Activated T-cell treated with anti-CD3 and anti-CD28 coated beads, Interleukin-2, amount 50 U/mL, for 72 hours (primary cell): ENCODE measurements at regions not wholly inside any gene's neighbourhood (a gene's known extent, or its start where the extent isn't known, plus 50 kb on each side); places are given as distances from the start of the nearest gene placed in this dataset.

Source experiments
- ATAC-seq, 2 donors: fragments of 150-1000 bp; cut with Tn5 transposase; replicated peaks in 1 of 2; 2 replicates each; pipeline ENCODE4 v1.10.0; 2021; ENCODE audit warnings: moderate library complexity in 2 of 2, mild to moderate bottlenecking in 1 of 2
- DNase-seq, 2 donors: peaks; one replicate each; pipeline ENCODE4 v3.0.0; 2021 to 2022; ENCODE audit warnings: mixed read lengths in 1 of 2
- H3K27ac Mint-ChIP-seq: one replicate; pipeline ENCODE4 v1.8.0; 2022; ENCODE audit warnings: mild to moderate bottlenecking, moderate library complexity, mixed read lengths
- H3K27me3 Mint-ChIP-seq: one replicate; pipeline ENCODE4 v1.8.0; 2022; ENCODE audit warnings: low read depth, mixed read lengths
- H3K36me3 Mint-ChIP-seq, 2 donors: one replicate each; pipeline ENCODE4 v1.8.0; 2022; ENCODE audit warnings: mixed read lengths in 2 of 2, mild to moderate bottlenecking in 1 of 2; ENCODE audit not compliant: insufficient read depth in 2 of 2
- H3K4me1 Mint-ChIP-seq: one replicate; pipeline ENCODE4 v1.8.0; 2022; ENCODE audit warnings: low read depth, mixed read lengths
- H3K4me3 Mint-ChIP-seq, 2 donors: one replicate each; pipeline ENCODE4 v1.8.0; 2022; ENCODE audit warnings: mild to moderate bottlenecking in 2 of 2, mixed read lengths in 2 of 2, moderate library complexity in 2 of 2
- H3K9me3 Mint-ChIP-seq, 2 donors: one replicate each; pipeline ENCODE4 v1.8.0; 2022; ENCODE audit warnings: mixed read lengths in 2 of 2

DNA sequence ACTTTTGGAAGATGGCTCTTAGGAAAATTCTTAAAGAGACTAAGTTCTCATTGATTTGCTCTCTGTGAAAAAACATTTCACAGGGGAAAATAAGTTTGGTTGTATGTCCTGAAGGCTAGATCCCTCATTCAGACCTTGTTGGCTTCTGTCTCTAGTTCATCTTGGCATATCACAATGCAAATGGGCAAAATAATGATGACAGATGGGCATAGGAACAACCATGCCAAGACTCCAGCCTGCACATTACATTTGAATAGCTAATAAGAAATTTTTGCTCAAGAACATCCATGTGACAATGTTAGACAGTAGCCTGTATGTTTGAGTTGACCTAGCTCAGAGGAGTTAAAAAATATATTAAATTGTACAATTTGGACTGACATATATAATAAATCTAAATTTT lies 292.9 kb downstream of the PLA2G4A start:
- no peak for DNase-seq
- no peak for ATAC-seq
- H3K4me3 Mint-ChIP-seq: no peak overlapping the region
- H3K27ac Mint-ChIP-seq: no peak overlapping the region
- no peaks in the 10 kb centered on the region for H3K36me3 Mint-ChIP-seq
- H3K9me3 Mint-ChIP-seq: peaks cover 5 to 7% of the 10 kb centered on the region in 2 donors
- no peaks in the 10 kb centered on the region for H3K27me3 Mint-ChIP-seq
- no peaks in the 10 kb centered on the region for H3K4me1 Mint-ChIP-seq

DNA sequence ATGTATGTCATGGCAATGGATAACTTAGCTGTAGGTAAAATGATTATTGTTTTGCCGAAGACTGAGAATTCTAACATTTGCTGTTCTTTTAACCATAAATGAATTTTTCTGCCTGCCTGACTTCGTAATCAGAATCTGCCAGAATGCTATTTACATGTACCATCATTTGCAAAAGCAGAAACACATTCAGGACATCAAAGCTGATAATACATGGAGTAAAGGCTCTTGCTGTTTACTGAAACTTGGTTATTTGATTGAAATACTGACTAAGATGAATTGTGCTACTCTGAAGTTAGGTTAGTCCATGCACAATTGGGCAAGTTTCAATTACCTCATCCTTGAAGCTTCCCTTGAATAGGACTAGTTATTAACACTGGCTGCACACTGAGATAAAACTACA lies 293.8 kb downstream of the PLA2G4A start:
- H3K4me3 Mint-ChIP-seq: no peak overlapping the region
- H3K4me1 Mint-ChIP-seq: no peaks in the 10 kb centered on the region
- H3K27me3 Mint-ChIP-seq: no peaks in the 10 kb centered on the region
- no peaks in the 10 kb centered on the region for H3K36me3 Mint-ChIP-seq
- no peak for ATAC-seq
- peaks cover 5 to 7% of the 10 kb centered on the region in 2 donors for H3K9me3 Mint-ChIP-seq
- no peak overlapping the region for H3K27ac Mint-ChIP-seq
- no peak for DNase-seq

DNA sequence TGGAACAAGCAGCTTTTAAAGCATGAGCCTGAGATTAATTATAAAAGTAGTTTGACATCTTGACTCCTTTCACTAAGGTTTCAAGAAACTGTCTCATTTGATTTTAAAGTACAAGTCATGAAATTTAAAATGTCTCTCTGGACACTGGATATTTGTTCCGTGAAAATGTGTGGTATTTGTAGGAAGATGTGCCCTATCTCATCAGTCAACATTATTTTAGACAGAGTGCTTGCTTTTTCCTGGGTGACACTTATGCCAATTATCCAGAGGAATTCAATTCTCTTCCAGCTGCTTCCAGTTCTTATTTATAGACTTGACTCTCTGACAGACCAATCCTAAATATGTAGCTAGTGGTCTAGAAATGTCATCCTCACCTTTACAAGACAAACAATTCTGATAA lies 300.4 kb downstream of the PLA2G4A start:
- Mint-ChIP-seq H3K27me3 (no peaks in the 10 kb centered on the region), H3K4me1 (no peaks in the 10 kb centered on the region), H3K9me3 (peaks cover 3 to 5% of the 10 kb centered on the region in 2 donors), H3K4me3 (no peak overlapping the region), H3K27ac (no peak overlapping the region), H3K36me3 (peaks cover 1% of the 10 kb centered on the region in 2 donors)
- no peak for DNase-seq
- ATAC-seq: no peak

DNA sequence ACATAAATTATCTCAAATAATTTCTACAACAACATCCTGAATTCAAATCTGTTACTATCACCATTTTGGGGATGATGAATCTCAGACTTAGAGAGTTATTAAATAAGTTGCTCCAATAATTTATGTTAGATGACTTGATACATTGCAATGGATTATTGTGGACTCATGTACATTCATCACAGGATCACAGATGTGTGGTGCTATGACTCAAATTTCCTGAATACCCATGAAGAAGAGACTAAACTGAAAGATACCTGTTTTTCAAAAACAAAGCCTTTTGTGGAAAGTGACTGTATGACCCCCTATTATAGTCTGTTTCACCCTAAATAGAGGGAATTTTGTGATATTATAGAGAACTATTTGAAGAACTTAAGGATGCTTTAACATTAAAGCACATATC lies 315.0 kb downstream of the PLA2G4A start:
- DNase-seq (no peak), ATAC-seq (peak in 1 of 2 donors; percentile 25)
- H3K27me3 Mint-ChIP-seq: no peaks in the 10 kb centered on the region
- H3K27ac Mint-ChIP-seq: no peak overlapping the region
- peaks cover 18% of the 10 kb centered on the region in 2 donors for H3K9me3 Mint-ChIP-seq
- peaks cover 0 to 14% of the 10 kb centered on the region in 2 donors for H3K36me3 Mint-ChIP-seq
- H3K4me3 Mint-ChIP-seq: no peak overlapping the region
- peaks cover 5% of the 10 kb centered on the region for H3K4me1 Mint-ChIP-seq

DNA sequence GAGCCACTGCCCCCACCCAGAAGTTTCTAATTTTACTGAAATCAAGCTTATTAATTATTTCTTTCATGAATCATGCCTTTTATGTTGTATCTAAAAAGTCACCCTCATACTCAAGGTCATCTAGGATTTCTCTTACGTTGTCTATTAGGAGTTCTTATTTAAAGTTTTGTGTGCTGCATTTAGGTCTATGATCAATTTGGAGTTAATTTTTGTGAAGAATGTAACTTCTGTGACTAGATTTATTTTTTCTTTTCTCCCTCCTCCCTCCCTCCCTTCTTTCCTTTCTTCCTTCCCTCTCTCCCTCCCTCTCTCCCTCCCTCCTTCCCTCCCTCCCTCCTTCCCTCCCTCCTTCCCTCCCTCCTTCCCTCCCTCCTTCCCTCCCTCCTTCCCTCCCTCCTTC lies 317.6 kb downstream of the PLA2G4A start:
- H3K4me3 Mint-ChIP-seq: no peak overlapping the region
- H3K36me3 Mint-ChIP-seq: peaks cover 0 to 5% of the 10 kb centered on the region in 2 donors
- H3K4me1 Mint-ChIP-seq: peaks cover 5% of the 10 kb centered on the region
- DNase-seq: no peak
- peaks cover 7 to 8% of the 10 kb centered on the region in 2 donors for H3K9me3 Mint-ChIP-seq
- H3K27me3 Mint-ChIP-seq: no peaks in the 10 kb centered on the region
- no peak overlapping the region for H3K27ac Mint-ChIP-seq
- no peak for ATAC-seq

DNA sequence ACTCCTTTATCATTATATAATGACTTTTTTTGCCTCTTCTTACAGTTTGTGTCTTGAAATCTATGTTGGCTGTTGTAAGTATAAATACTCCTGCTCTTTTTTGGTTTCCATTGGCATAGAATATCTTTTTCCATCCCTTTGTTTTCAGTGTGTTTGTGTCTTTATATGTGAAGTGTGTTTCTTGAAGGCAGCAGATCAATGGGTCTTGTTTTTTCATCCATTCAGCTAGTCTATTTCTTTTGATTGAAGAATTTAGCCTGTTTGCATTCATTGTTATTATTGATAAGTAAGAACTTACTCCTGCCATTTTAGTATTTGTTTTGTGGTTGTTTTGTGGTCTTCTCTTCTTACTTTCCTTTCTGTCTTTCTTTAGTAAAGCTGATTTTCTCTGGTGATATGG lies 322.8 kb downstream of the PLA2G4A start:
- ATAC-seq: no peak
- Mint-ChIP-seq H3K27me3 (no peaks in the 10 kb centered on the region), H3K4me1 (no peaks in the 10 kb centered on the region), H3K9me3 (peaks cover 12 to 18% of the 10 kb centered on the region in 2 donors), H3K4me3 (no peak overlapping the region), H3K36me3 (peaks cover 1 to 12% of the 10 kb centered on the region in 2 donors), H3K27ac (no peak overlapping the region)
- no peak for DNase-seq

DNA sequence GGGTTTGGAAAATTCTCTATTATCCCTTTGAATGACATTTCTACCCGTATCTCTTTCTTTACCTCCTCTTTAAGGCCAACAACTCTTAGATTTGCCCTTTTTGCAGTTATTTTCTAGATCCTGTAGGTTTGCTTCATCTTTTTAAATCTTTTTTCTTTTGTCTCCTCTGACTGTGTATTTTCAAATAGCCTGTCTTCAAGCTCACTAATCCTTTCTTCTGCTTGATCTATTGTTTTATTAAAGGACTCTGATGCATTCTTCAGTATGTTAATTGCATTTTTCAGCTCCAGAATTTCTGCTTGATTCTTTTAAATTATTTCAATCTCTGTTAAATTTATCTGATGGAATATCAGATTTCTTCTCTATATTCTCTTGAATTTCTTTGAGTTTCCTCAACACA lies 324.3 kb downstream of the PLA2G4A start:
- no peak for ATAC-seq
- Mint-ChIP-seq H3K27me3 (no peaks in the 10 kb centered on the region), H3K36me3 (peaks cover 1 to 10% of the 10 kb centered on the region in 2 donors), H3K9me3 (peaks cover 7 to 13% of the 10 kb centered on the region in 2 donors), H3K4me1 (peaks cover 7% of the 10 kb centered on the region), H3K4me3 (no peak overlapping the region), H3K27ac (no peak overlapping the region)
- no peak for DNase-seq

DNA sequence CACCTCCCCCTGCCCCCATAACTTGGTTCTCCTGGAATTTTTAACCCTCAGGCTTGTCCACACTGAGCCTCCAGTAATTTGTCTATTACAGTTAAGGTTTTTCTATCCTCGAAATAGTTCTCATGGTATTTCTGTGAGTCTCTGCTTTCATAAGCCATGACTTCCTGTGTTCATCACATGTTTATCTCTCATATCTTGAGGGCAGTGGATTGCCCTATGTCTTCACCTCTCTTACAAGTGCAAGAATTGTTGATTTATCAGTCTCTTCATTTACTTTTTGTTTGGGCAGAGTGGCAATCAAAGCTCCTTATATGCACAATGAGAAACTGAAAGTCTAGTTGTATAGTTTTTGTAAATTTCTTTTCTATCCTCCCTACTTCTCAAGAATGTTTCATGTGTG lies 328.4 kb downstream of the PLA2G4A start:
- no peaks in the 10 kb centered on the region for H3K27me3 Mint-ChIP-seq
- no peak for ATAC-seq

DNA sequence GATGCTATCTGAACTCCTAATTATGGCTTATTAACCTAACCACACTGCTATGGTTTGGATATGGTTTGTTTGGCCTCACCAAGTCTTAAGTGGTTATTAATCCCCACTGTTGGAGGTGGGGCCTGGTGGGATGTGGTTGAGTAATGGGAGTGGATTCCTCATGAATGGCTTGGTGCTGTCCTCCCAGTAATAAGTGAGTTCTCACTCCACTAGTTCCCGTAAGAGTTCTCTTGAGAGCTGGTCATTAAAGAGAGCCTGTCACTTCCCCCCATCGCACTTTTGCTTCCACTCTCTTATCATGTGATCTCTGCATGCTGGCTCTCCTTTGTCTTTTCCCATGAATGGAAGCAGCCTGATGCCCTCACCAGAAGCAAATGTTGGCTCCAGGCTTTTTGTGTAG lies 328.8 kb downstream of the PLA2G4A start:
- Mint-ChIP-seq H3K36me3 (peaks cover under 1 to 6% of the 10 kb centered on the region in 2 donors), H3K27me3 (no peaks in the 10 kb centered on the region), H3K27ac (no peak overlapping the region), H3K9me3 (peaks cover 3 to 10% of the 10 kb centered on the region in 2 donors), H3K4me1 (peaks cover 7% of the 10 kb centered on the region), H3K4me3 (no peak overlapping the region)
- ATAC-seq (no peak), DNase-seq (no peak)

More for the DNA sequence above, 328.4 kb downstream of the PLA2G4A start:
- no peak overlapping the region for H3K27ac Mint-ChIP-seq
- H3K9me3 Mint-ChIP-seq: peaks cover 3 to 10% of the 10 kb centered on the region in 2 donors
- no peak for DNase-seq
- H3K4me1 Mint-ChIP-seq: peaks cover 7% of the 10 kb centered on the region
- peaks cover 1 to 6% of the 10 kb centered on the region in 2 donors for H3K36me3 Mint-ChIP-seq
- H3K4me3 Mint-ChIP-seq: no peak overlapping the region

DNA sequence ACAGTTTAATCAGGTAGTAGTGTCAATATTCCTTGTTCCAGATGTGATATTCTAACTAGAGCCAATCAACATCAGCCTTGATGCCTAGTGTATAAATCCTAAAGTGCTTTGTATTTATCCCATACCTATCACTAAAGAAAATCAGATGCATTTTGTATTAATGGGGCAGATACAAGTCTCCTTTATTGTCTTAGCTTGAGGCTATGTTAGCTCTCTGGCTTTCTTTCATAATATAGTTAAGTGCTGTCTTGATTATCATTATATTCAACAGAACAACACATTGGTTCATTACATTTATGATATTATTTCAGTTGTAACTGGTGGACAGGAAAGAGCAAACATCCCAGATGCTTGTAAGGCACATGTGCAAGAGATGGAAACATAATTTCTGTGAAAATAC lies 338.8 kb downstream of the PLA2G4A start:
- no peak for DNase-seq
- ATAC-seq: no peak
- H3K27ac Mint-ChIP-seq: no peak overlapping the region
- peaks cover 4 to 13% of the 10 kb centered on the region in 2 donors for H3K9me3 Mint-ChIP-seq
- H3K4me3 Mint-ChIP-seq: no peak overlapping the region
- H3K27me3 Mint-ChIP-seq: no peaks in the 10 kb centered on the region
- H3K36me3 Mint-ChIP-seq: no peaks in the 10 kb centered on the region
- no peaks in the 10 kb centered on the region for H3K4me1 Mint-ChIP-seq

DNA sequence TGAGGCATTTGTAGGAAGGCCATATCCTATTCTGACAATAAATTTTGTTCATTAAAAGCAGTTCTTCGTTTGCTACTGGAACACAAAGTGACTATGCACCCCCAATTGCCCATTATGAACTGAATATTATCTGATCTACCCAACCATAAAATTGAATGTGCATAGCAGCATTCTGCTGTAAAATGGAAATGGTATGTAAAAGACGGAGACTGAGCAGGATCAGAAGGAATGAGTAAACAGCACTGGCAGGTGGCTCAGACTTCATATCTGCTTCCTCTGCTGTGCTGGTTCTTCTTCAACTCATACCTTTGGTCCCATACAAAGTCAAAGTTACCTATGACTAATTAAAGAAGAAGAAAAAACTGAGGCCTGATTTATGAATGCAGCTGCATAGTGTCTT lies 339.5 kb downstream of the PLA2G4A start:
- Mint-ChIP-seq H3K9me3 (peaks cover 2 to 12% of the 10 kb centered on the region in 2 donors), H3K4me3 (no peak overlapping the region), H3K4me1 (no peaks in the 10 kb centered on the region), H3K36me3 (no peaks in the 10 kb centered on the region), H3K27me3 (no peaks in the 10 kb centered on the region), H3K27ac (no peak overlapping the region)
- DNase-seq (no peak), ATAC-seq (no peak)

DNA sequence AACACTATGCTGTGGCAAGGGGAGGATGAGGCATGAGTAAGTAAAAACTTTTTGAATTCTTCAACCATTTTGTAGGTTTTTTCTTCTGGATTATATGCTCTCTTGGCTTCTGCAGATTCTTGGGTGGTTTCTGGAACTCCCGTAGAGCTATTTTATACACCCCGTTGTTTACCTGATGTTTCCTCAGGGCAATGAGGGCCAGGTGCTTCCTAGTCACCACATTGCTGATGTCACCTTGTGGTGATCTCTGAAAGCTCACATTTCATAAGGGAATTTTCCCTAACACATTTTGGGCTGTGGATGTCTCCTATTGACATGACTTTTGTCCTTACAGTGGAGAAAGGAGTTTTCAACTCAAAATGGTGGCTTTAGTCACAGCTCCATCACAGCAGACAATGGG lies 356.6 kb downstream of the PLA2G4A start:
- ATAC-seq: no peak
- Mint-ChIP-seq H3K4me3 (no peak overlapping the region), H3K27me3 (no peaks in the 10 kb centered on the region), H3K4me1 (no peaks in the 10 kb centered on the region), H3K27ac (no peak overlapping the region), H3K9me3 (peaks cover 12 to 17% of the 10 kb centered on the region in 2 donors), H3K36me3 (peaks cover 0 to 10% of the 10 kb centered on the region in 2 donors)
- DNase-seq: no peak

DNA sequence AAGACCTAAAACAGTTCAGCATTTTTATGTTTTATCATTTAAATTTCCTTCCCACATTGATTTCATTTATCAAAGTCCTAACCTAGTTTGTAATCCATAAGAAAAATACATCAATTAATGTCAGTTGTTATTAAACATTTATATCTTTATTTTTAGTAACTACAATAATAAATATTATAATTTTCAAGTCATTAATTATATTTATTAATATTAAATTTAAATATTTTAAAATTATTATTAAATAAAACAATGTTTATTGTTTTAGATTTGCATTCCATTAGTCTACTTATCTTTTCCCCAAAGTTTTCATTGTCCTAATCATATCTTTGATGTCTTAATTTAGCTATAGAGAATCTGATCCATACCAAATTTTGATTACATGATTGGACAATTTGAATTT lies 368.9 kb downstream of the PLA2G4A start:
- DNase-seq (no peak), ATAC-seq (no peak)
- peaks cover 0 to 2% of the 10 kb centered on the region in 2 donors for H3K36me3 Mint-ChIP-seq
- no peaks in the 10 kb centered on the region for H3K27me3 Mint-ChIP-seq
- H3K9me3 Mint-ChIP-seq: peaks cover 1 to 2% of the 10 kb centered on the region in 2 donors
- H3K4me3 Mint-ChIP-seq: no peak overlapping the region
- H3K4me1 Mint-ChIP-seq: no peaks in the 10 kb centered on the region
- no peak overlapping the region for H3K27ac Mint-ChIP-seq

DNA sequence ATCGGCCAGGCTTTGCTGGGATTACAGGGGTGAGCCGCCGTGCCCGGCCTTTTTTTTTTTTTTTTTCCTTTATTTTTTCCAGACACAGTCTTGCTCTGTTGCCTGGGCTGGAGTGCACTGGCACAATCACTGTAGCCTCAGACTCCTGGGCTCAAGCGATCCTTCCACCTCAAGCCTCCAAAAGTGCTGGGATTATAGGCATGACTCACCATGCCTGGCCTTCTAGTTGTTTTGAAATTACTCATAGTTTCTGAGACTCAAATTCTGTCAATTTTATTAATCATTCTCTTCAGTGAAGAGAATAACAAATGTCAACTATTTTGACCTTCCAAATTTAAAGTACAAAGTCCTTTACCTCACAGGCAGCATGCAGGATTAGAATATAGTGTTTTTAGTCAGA lies 374.5 kb downstream of the PLA2G4A start:
- ATAC-seq (no peak), DNase-seq (no peak)
- Mint-ChIP-seq H3K4me1 (no peaks in the 10 kb centered on the region), H3K27ac (no peak overlapping the region), H3K4me3 (no peak overlapping the region), H3K9me3 (peaks cover 2 to 5% of the 10 kb centered on the region in 2 donors), H3K36me3 (peaks cover 0 to 3% of the 10 kb centered on the region in 2 donors), H3K27me3 (no peaks in the 10 kb centered on the region)
